Mesenchymal stem cell (in vitro differentiated cells and primary cell): ENCODE measurements at regions not wholly inside any gene's neighbourhood (a gene's known extent, or its start where the extent isn't known, plus 50 kb on each side); places are given as distances from the start of the nearest gene placed in this dataset.

Experiments used
- DNase-seq: peaks from one replicate; pipeline ENCODE4 v3.0.0-alpha.2; 2013
- H2AFZ ChIP-seq: one replicate; pipeline ENCODE4 v1.6.1; 2013; ENCODE audit warnings: low read depth, mild to moderate bottlenecking, control low read depth, inconsistent platforms, low read length, moderate library complexity
- H2AK5ac ChIP-seq: 2 replicates; pipeline ENCODE4 v1.6.1; 2013; ENCODE audit warnings: low read length, moderate library complexity, mild to moderate bottlenecking, inconsistent platforms; ENCODE audit not compliant: severe bottlenecking
- H2BK120ac ChIP-seq: one replicate; pipeline ENCODE4 v1.6.1; 2013; ENCODE audit warnings: low read depth, mild to moderate bottlenecking, inconsistent platforms, low read length, moderate library complexity
- H2BK12ac ChIP-seq, 2 experiments: one replicate each; pipeline ENCODE4 v1.6.1; 2013; ENCODE audit warnings: inconsistent platforms in 2 of 2, low read length in 2 of 2, mild to moderate bottlenecking in 2 of 2, moderate library complexity in 2 of 2, control low read depth in 1 of 2
- H2BK15ac ChIP-seq: one replicate; pipeline ENCODE4 v1.6.1; 2013; ENCODE audit warnings: mild to moderate bottlenecking, low read depth, inconsistent platforms; ENCODE audit not compliant: poor library complexity, severe bottlenecking
- H2BK5ac ChIP-seq: 2 replicates; pipeline ENCODE4 v1.6.1; 2013; ENCODE audit warnings: low read depth, mild to moderate bottlenecking, low read length, control low read depth, inconsistent platforms; ENCODE audit not compliant: poor library complexity, severe bottlenecking
- H3K14ac ChIP-seq, 2 experiments: one replicate each; pipeline ENCODE4 v1.6.1; 2013; ENCODE audit warnings: inconsistent platforms in 2 of 2, low read length in 2 of 2, control low read depth in 1 of 2, mild to moderate bottlenecking in 1 of 2, moderate library complexity in 1 of 2
- H3K18ac ChIP-seq, 2 experiments: one replicate each; pipeline ENCODE4 v1.6.1; 2013; ENCODE audit warnings: inconsistent platforms in 2 of 2, low read length in 2 of 2, control low read depth in 1 of 2, low read depth in 1 of 2, mild to moderate bottlenecking in 1 of 2
- H3K23ac ChIP-seq, 2 experiments: one replicate each; pipeline ENCODE4 v1.6.1; 2013; ENCODE audit warnings: inconsistent platforms in 2 of 2, low read length in 2 of 2, mild to moderate bottlenecking in 2 of 2, moderate library complexity in 2 of 2, control low read depth in 1 of 2
- H3K27ac ChIP-seq: 2 replicates; pipeline ENCODE4 v1.5.1; 2013; ENCODE audit warnings: mild to moderate bottlenecking, moderate library complexity, low read length, control low read depth, inconsistent platforms; ENCODE audit not compliant: poor library complexity, severe bottlenecking
- H3K27me3 ChIP-seq, 2 experiments: 2 replicates each; pipeline versions ENCODE4 v1.6.1 to v1.7.0; 2013; ENCODE audit warnings: low read length in 2 of 2, mild to moderate bottlenecking in 2 of 2, moderate library complexity in 2 of 2, control low read depth in 1 of 2, inconsistent platforms in 1 of 2; ENCODE audit not compliant: control insufficient read depth in 1 of 2, insufficient read depth in 1 of 2
- H3K36me3 ChIP-seq, 2 experiments: 2 replicates each; pipeline versions ENCODE4 v1.6.1 to v1.7.0; 2013; ENCODE audit warnings: low read length in 2 of 2, control low read depth in 1 of 2, inconsistent platforms in 1 of 2, low read depth in 1 of 2, mild to moderate bottlenecking in 1 of 2; ENCODE audit not compliant: insufficient read depth in 2 of 2, control insufficient read depth in 1 of 2
- H3K4ac ChIP-seq, 2 experiments: one replicate each; pipeline ENCODE4 v1.6.1; 2013; ENCODE audit warnings: inconsistent platforms in 2 of 2, low read length in 2 of 2, mild to moderate bottlenecking in 2 of 2, moderate library complexity in 2 of 2, control low read depth in 1 of 2, low read depth in 1 of 2
- H3K4me1 ChIP-seq: 2 replicates; pipeline ENCODE4 v1.6.1; 2013; ENCODE audit warnings: low read depth, low read length, control low read depth; ENCODE audit not compliant: control insufficient read depth, insufficient read depth
- H3K4me2 ChIP-seq: 2 replicates; pipeline ENCODE4 v1.6.1; 2013; ENCODE audit warnings: low read length, mild to moderate bottlenecking, inconsistent platforms; ENCODE audit not compliant: poor library complexity, severe bottlenecking
- H3K4me3 ChIP-seq, 2 experiments: 2 replicates each; pipeline versions ENCODE4 v1.5.1 to v1.7.0; 2013; ENCODE audit warnings: low read length in 2 of 2, mild to moderate bottlenecking in 2 of 2, control low read depth in 1 of 2, low read depth in 1 of 2; ENCODE audit not compliant: insufficient read depth in 1 of 2
- H3K79me1 ChIP-seq: replicated peaks from 2 replicates; pipeline ENCODE4 v1.6.1; 2013; ENCODE audit warnings: mild to moderate bottlenecking, control low read depth, low read length, inconsistent platforms; ENCODE audit not compliant: poor library complexity, severe bottlenecking
- H3K9ac ChIP-seq: 2 replicates; pipeline ENCODE4 v1.7.0; 2013; ENCODE audit warnings: mild to moderate bottlenecking, low read length, moderate library complexity
- H3K9me3 ChIP-seq: 2 replicates; pipeline ENCODE4 v1.7.0; 2013; ENCODE audit warnings: mild to moderate bottlenecking, low read length; ENCODE audit not compliant: control insufficient read depth
- H4K8ac ChIP-seq: one replicate; pipeline ENCODE4 v1.6.1; 2013; ENCODE audit warnings: inconsistent platforms, mild to moderate bottlenecking, low read length, moderate library complexity
- H4K91ac ChIP-seq: one replicate; pipeline ENCODE4 v1.6.1; 2013; ENCODE audit warnings: mild to moderate bottlenecking, low read length, inconsistent platforms
- WGBS: methylation state at CpG from one replicate; pipeline ENCODE4 v1.1.7; 2013; ENCODE audit warnings: mixed read lengths; 5-methylcytosine and 5-hydroxymethylcytosine counted together

- no peak overlapping the region for H2BK12ac ChIP-seq
- H3K79me1 ChIP-seq, result no peaks in the 10 kb centered on the region
These were observed 376.6 kb upstream of the CBLB start for GRCh38 chr3:106245400-106245799.

GRCh38 chr3:106247902-106248684, 379.3 kb upstream of the CBLB start:
- WGBS, result 100% methylated on average over 3 of the region's 5 CpGs
- H4K91ac ChIP-seq, result no peak overlapping the region

More at GRCh38 chr3:106245400-106245799, 376.6 kb upstream of the CBLB start:
- Histone ChIP-seq H2BK120ac (no peak overlapping the region), H3K23ac (no peak overlapping the region), H2BK15ac (no peak overlapping the region), H3K9me3 (no peaks in the 10 kb centered on the region), H2AFZ (no peak overlapping the region), H3K18ac (no peak overlapping the region), H3K9ac (no peak overlapping the region), H3K27ac (no peak overlapping the region), H4K91ac (no peak overlapping the region), H3K4me2 (no peak overlapping the region), H2BK5ac (no peak overlapping the region), H2AK5ac (no peak overlapping the region), H3K4me3 (no peak overlapping the region), H3K4ac (no peak overlapping the region), H3K14ac (no peak overlapping the region), H3K4me1 (no peaks in the 10 kb centered on the region), H4K8ac (no peak overlapping the region), H3K27me3 (no peaks in the 10 kb centered on the region), H3K36me3 (no peaks in the 10 kb centered on the region)
- no peak for DNase-seq

GRCh38 chr3:106249159-106249558, 380.3 kb upstream of the CBLB start:
- H3K9ac ChIP-seq, result no peak overlapping the region
- H2BK5ac ChIP-seq, result no peak overlapping the region
- H2AFZ ChIP-seq, result no peak overlapping the region
- H4K8ac ChIP-seq, result no peak overlapping the region
- no peak overlapping the region for H2BK12ac ChIP-seq
- H3K79me1 ChIP-seq, result no peaks in the 10 kb centered on the region
- H3K4ac ChIP-seq, result no peak overlapping the region
- peaks cover 0 to 3% of the 10 kb centered on the region in 2 experiments for H3K36me3 ChIP-seq
- H3K27me3 ChIP-seq, result no peaks in the 10 kb centered on the region
- no peak overlapping the region for H3K4me2 ChIP-seq
- no peak overlapping the region for H2AK5ac ChIP-seq
- H4K91ac ChIP-seq, result no peak overlapping the region
- peak; percentile 52 for DNase-seq
- WGBS, result 30% methylated on average over 2 of the region's 2 CpGs
- H3K18ac ChIP-seq, result no peak overlapping the region
- H2BK15ac ChIP-seq, result no peak overlapping the region
- H3K23ac ChIP-seq, result no peak overlapping the region
- H3K27ac ChIP-seq, result no peak overlapping the region
- no peak overlapping the region for H2BK120ac ChIP-seq
- no peak overlapping the region for H3K4me3 ChIP-seq
- no peaks in the 10 kb centered on the region for H3K4me1 ChIP-seq
- peaks cover 8% of the 10 kb centered on the region for H3K9me3 ChIP-seq
- no peak overlapping the region for H3K14ac ChIP-seq

More at GRCh38 chr3:106247902-106248684, 379.3 kb upstream of the CBLB start:
- H3K9ac ChIP-seq, result no peak overlapping the region
- H3K4me1 ChIP-seq, result no peaks in the 10 kb centered on the region
- H3K4me3 ChIP-seq, result no peak overlapping the region
- H3K27ac ChIP-seq, result no peak overlapping the region
- H3K4ac ChIP-seq, result no peak overlapping the region
- H3K27me3 ChIP-seq, result no peaks in the 10 kb centered on the region
- no peak overlapping the region for H4K8ac ChIP-seq
- no peak overlapping the region for H2BK15ac ChIP-seq
- H2BK5ac ChIP-seq, result no peak overlapping the region
- no peak overlapping the region for H2BK12ac ChIP-seq
- H3K23ac ChIP-seq, result no peak overlapping the region
- H3K4me2 ChIP-seq, result no peak overlapping the region
- no peak overlapping the region for H2AK5ac ChIP-seq
- H2AFZ ChIP-seq, result no peak overlapping the region
- H3K36me3 ChIP-seq, result peaks cover 0 to 3% of the 10 kb centered on the region in 2 experiments
- H3K18ac ChIP-seq, result no peak overlapping the region
- no peak overlapping the region for H2BK120ac ChIP-seq
- H3K9me3 ChIP-seq, result peaks cover 8% of the 10 kb centered on the region
- no peak for DNase-seq
- no peak overlapping the region for H3K14ac ChIP-seq
- no peaks in the 10 kb centered on the region for H3K79me1 ChIP-seq

GRCh38 chr3:106249981-106250380, 381.2 kb upstream of the CBLB start:
- no peak overlapping the region for H2BK120ac ChIP-seq
- no peak overlapping the region for H2AFZ ChIP-seq
- no peak overlapping the region for H3K9ac ChIP-seq
- no peak overlapping the region for H3K4me2 ChIP-seq
- no peak overlapping the region for H2AK5ac ChIP-seq
- H3K4me1 ChIP-seq, result no peaks in the 10 kb centered on the region
- H3K9me3 ChIP-seq, result peaks cover 8% of the 10 kb centered on the region
- peaks cover 0 to 3% of the 10 kb centered on the region in 2 experiments for H3K36me3 ChIP-seq
- DNase-seq, result no peak
- no peak overlapping the region for H4K91ac ChIP-seq
- H3K27ac ChIP-seq, result no peak overlapping the region
- no peak overlapping the region for H4K8ac ChIP-seq
- no peak overlapping the region for H2BK15ac ChIP-seq
- H3K23ac ChIP-seq, result no peak overlapping the region
- no peak overlapping the region for H3K4ac ChIP-seq
- no peak overlapping the region for H3K18ac ChIP-seq
- H3K14ac ChIP-seq, result no peak overlapping the region
- no peak overlapping the region for H2BK12ac ChIP-seq
- H3K27me3 ChIP-seq, result no peaks in the 10 kb centered on the region
- H3K4me3 ChIP-seq, result no peak overlapping the region
- H2BK5ac ChIP-seq, result no peak overlapping the region
- H3K79me1 ChIP-seq, result no peaks in the 10 kb centered on the region
